Liver (tissue), 8 donors: ENCODE measurements at regions not wholly inside any gene's neighbourhood (a gene's known extent, or its start where the extent isn't known, plus 50 kb on each side); places are given as distances from the start of the nearest gene placed in this dataset.
A peak's percentile ranks its signal among the peaks of the same experiment; 100 is the strongest.

Source experiments
- DNase-seq: peaks from one replicate; pipeline ENCODE4 v3.0.0-alpha.2; 2017; ENCODE audit warnings: low spot score
- H3K27ac ChIP-seq, 2 donors: one replicate each; pipeline ENCODE4 v1.7.0; 2013; ENCODE audit warnings: inconsistent platforms in 2 of 2, low read length in 2 of 2, control low read depth in 1 of 2, low read depth in 1 of 2, mild to moderate bottlenecking in 1 of 2
- H3K27me3 ChIP-seq, 4 donors: one replicate each; pipeline versions ENCODE4 v1.6.1 to v1.7.0; 2013; ENCODE audit warnings: low read length in 3 of 4, inconsistent platforms in 1 of 4, mild to moderate bottlenecking in 1 of 4, moderate library complexity in 1 of 4; ENCODE audit not compliant: control insufficient read depth in 4 of 4, insufficient read depth in 4 of 4
- H3K36me3 ChIP-seq, 4 donors: one replicate each; pipeline versions ENCODE4 v1.6.1 to v1.7.0; 2013; ENCODE audit warnings: low read length in 3 of 4, mild to moderate bottlenecking in 3 of 4, low read depth in 1 of 4, moderate library complexity in 1 of 4; ENCODE audit not compliant: control insufficient read depth in 4 of 4, insufficient read depth in 3 of 4
- H3K4me1 ChIP-seq, 4 donors: one replicate each; pipeline versions ENCODE4 v1.6.1 to v1.7.0; 2013; ENCODE audit warnings: low read length in 3 of 4, mild to moderate bottlenecking in 3 of 4, moderate library complexity in 1 of 4; ENCODE audit not compliant: control insufficient read depth in 4 of 4, insufficient read depth in 4 of 4
- H3K4me3 ChIP-seq, 3 donors: one replicate each; pipeline versions ENCODE4 v1.6.1 to v1.7.0; 2013; ENCODE audit warnings: low read length in 3 of 3, control low read depth in 1 of 3, low read depth in 1 of 3, mild to moderate bottlenecking in 1 of 3
- H3K9ac ChIP-seq, 2 donors: one replicate each; pipeline ENCODE4 v1.7.0; 2013; ENCODE audit warnings: low read length in 2 of 2, mild to moderate bottlenecking in 2 of 2, moderate library complexity in 2 of 2, control low read depth in 1 of 2, low read depth in 1 of 2
- H3K9me3 ChIP-seq, 4 donors: one replicate each; pipeline versions ENCODE4 v1.6.1 to v1.7.0; 2013; ENCODE audit warnings: low read length in 3 of 4; ENCODE audit not compliant: control insufficient read depth in 4 of 4
- FOXA1 ChIP-seq: IDR thresholded peaks from 2 replicates; pipeline ENCODE4 v1.6.1; 2016; ENCODE audit warnings: antibody characterized with exemption
- FOXA2 ChIP-seq: IDR thresholded peaks from 2 replicates; pipeline ENCODE4 v1.6.1; 2016; ENCODE audit warnings: antibody characterized with exemption
- HNF4A ChIP-seq, 2 donors: conservative IDR thresholded peaks; 2 replicates each; pipeline ENCODE4 v1.6.1; 2016; ENCODE audit warnings: antibody characterized with exemption in 2 of 2, mild to moderate bottlenecking in 2 of 2
- HNF4G ChIP-seq: IDR thresholded peaks from 2 replicates; pipeline ENCODE4 v1.6.1; 2016; ENCODE audit warnings: antibody characterized with exemption
- JUND ChIP-seq, 2 donors: IDR thresholded peaks; 2 replicates each; pipeline ENCODE4 v1.6.1; 2016; ENCODE audit warnings: antibody characterized with exemption in 2 of 2
- NR2F2 ChIP-seq: IDR thresholded peaks from 2 replicates; pipeline ENCODE4 v1.6.1; 2016; ENCODE audit warnings: antibody characterized with exemption
- RXRA ChIP-seq, 2 donors: IDR thresholded peaks; 2 replicates each; pipeline ENCODE4 v1.6.1; 2017 to 2018; ENCODE audit warnings: antibody characterized with exemption in 2 of 2, mild to moderate bottlenecking in 1 of 2
- TAF1 ChIP-seq: conservative IDR thresholded peaks from 2 replicates; pipeline ENCODE4 v1.6.1; 2016; ENCODE audit warnings: antibody characterized with exemption, mild to moderate bottlenecking
- YY1 ChIP-seq: IDR thresholded peaks from 2 replicates; pipeline ENCODE4 v1.6.1; 2016; ENCODE audit warnings: antibody characterized with exemption, mild to moderate bottlenecking
- WGBS: extraction: QIAGEN DNeasy Blood & Tissue Kit; methylation state at CpG from one replicate; pipeline ENCODE4 v1.1.7; 2013; 5-methylcytosine and 5-hydroxymethylcytosine counted together
- TF ChIP-seq, protein P1 (sequence below): IDR thresholded peaks from 2 replicates; pipeline ENCODE4 v1.6.1; 2016; ENCODE audit warnings: antibody characterized with exemption
- TF ChIP-seq, protein P2 (sequence below): IDR thresholded peaks from 2 replicates; pipeline ENCODE4 v1.6.1; 2016; ENCODE audit warnings: antibody characterized with exemption
- TF ChIP-seq, protein P3 (sequence below): IDR thresholded peaks from 2 replicates; pipeline ENCODE4 v1.6.1; 2016; ENCODE audit warnings: antibody characterized with exemption
- TF ChIP-seq, protein P4 (sequence below): IDR thresholded peaks from 2 replicates; pipeline ENCODE4 v1.6.1; 2016; ENCODE audit warnings: antibody characterized with exemption, mild to moderate bottlenecking
- TF ChIP-seq, protein P5 (sequence below): fragments of 150-350 bp; IDR thresholded peaks from 2 replicates; pipeline ENCODE4 v1.5.1; 2017; ENCODE audit warnings: improper control_type of control experiment, low read depth, low read length; ENCODE audit not compliant: missing input control
- donor health status: healthy.
- donor health status: healthy.
- donor health status: healthy.
- donor health status: healthy.
- donor health status: healthy.

DNA sequence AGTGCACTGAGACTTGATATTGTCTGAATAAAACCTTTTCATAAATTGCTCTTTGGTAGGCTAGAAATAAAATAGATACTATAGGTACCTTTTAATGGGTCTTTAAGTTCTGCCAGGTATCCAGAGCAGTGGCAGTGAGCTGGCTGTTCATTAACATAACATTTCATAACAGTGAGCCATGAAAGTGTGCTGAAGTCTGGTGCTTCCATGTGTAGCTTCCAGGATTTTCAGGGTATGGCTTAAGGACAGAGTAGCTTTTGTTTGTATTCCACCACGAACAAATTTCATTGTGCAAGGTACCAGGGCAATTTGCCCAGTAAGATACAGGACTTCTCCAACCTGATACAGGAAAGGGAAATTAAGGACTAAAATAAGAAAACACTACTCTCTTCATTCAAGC is 124.7 kb upstream of the NANOGP8 start (continued):
- TF ChIP-seq HNF4G (no peak), FOXA1 (peak; percentile 46), JUND (IDR thresholded peaks at IDR 0.05) (peak in 1 of 2 donors; percentile 87), FOXA2 (peak; percentile 62)
- TF ChIP-seq, protein P1, sequence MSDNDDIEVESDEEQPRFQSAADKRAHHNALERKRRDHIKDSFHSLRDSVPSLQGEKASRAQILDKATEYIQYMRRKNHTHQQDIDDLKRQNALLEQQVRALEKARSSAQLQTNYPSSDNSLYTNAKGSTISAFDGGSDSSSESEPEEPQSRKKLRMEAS, result peak; percentile 92
- TF ChIP-seq, protein P2, sequence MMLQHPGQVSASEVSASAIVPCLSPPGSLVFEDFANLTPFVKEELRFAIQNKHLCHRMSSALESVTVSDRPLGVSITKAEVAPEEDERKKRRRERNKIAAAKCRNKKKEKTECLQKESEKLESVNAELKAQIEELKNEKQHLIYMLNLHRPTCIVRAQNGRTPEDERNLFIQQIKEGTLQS, result peak; percentile 57

DNA sequence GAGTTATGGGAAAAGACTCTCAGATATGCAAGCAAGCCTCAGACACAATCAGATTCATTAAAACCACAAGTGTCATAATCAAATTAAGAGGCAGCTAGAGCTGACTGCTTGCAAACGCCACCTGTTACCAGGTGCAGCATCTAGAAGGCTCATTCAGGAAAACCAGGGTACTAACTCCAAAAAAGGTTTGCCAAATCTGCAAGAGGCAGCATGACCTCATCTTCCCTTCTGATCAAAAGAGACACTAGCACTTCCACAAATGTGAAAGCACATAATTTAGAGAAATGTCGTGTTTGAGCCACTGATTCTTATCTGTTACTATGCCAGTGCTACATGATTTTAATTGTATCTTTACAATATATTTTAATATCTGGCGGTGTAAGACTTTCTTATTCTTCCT is 123.3 kb upstream of the NANOGP8 start:
- DNase-seq, result no peak
- Histone ChIP-seq H3K9me3 (no peaks in the 10 kb centered on the region), H3K4me3 (no peak overlapping the region), H3K9ac (no peak overlapping the region), H3K36me3 (no peaks in the 10 kb centered on the region), H3K27ac (no peak overlapping the region), H3K27me3 (no peaks in the 10 kb centered on the region), H3K4me1 (peaks cover 0 to 29% (median 12%) of the 10 kb centered on the region in 4 donors)
- TF ChIP-seq, protein P3, sequence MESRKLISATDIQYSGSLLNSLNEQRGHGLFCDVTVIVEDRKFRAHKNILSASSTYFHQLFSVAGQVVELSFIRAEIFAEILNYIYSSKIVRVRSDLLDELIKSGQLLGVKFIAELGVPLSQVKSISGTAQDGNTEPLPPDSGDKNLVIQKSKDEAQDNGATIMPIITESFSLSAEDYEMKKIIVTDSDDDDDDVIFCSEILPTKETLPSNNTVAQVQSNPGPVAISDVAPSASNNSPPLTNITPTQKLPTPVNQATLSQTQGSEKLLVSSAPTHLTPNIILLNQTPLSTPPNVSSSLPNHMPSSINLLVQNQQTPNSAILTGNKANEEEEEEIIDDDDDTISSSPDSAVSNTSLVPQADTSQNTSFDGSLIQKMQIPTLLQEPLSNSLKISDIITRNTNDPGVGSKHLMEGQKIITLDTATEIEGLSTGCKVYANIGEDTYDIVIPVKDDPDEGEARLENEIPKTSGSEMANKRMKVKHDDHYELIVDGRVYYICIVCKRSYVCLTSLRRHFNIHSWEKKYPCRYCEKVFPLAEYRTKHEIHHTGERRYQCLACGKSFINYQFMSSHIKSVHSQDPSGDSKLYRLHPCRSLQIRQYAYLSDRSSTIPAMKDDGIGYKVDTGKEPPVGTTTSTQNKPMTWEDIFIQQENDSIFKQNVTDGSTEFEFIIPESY, result no peak
- TF ChIP-seq RXRA (IDR thresholded peaks at IDR 0.05) (peak in 1 of 2 donors; percentile 29), NR2F2 (no peak), YY1 (no peak), FOXA2 (no peak), TAF1 (no peak), JUND (IDR thresholded peaks at IDR 0.05) (peak; percentile 42 to 51), HNF4G (no peak), HNF4A (conservative IDR thresholded peaks at IDR 0.05) (peak in 1 of 2 donors; percentile 29)
- TF ChIP-seq, protein P4, sequence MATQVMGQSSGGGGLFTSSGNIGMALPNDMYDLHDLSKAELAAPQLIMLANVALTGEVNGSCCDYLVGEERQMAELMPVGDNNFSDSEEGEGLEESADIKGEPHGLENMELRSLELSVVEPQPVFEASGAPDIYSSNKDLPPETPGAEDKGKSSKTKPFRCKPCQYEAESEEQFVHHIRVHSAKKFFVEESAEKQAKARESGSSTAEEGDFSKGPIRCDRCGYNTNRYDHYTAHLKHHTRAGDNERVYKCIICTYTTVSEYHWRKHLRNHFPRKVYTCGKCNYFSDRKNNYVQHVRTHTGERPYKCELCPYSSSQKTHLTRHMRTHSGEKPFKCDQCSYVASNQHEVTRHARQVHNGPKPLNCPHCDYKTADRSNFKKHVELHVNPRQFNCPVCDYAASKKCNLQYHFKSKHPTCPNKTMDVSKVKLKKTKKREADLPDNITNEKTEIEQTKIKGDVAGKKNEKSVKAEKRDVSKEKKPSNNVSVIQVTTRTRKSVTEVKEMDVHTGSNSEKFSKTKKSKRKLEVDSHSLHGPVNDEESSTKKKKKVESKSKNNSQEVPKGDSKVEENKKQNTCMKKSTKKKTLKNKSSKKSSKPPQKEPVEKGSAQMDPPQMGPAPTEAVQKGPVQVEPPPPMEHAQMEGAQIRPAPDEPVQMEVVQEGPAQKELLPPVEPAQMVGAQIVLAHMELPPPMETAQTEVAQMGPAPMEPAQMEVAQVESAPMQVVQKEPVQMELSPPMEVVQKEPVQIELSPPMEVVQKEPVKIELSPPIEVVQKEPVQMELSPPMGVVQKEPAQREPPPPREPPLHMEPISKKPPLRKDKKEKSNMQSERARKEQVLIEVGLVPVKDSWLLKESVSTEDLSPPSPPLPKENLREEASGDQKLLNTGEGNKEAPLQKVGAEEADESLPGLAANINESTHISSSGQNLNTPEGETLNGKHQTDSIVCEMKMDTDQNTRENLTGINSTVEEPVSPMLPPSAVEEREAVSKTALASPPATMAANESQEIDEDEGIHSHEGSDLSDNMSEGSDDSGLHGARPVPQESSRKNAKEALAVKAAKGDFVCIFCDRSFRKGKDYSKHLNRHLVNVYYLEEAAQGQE, result no peak
- TF ChIP-seq, protein P1, result peak; percentile 10
- WGBS, result 50% methylated on average over 3 of the region's 3 CpGs

DNA sequence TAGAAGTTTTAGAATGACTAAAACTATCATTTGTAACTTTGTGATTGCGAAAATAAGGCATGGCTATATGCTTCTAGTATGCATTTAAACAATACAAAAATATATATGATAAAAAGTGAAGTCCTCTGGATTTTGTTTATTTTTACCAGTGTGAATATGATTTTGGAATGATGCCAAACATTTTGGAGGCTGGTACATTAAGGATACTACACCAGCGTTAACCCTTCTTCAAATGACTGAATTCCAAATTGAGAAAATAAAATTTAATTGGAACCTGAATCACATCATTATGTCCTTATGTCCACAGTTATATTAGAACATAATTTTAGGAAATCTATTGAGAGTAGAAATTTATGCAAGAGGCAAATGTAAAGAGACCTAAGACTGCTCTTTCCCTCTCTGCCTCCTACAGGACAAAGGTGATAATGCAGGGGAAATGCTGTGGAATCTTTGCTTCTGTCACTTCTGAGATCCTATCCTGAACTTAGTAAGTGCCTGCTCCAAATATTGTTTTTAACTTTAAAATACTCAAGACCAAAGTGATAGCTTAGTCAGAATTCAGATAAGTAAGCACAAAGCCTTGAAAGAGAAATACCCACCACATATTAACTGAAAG is 121.1 kb upstream of the NANOGP8 start:
- Histone ChIP-seq H3K27me3 (no peaks in the 10 kb centered on the region), H3K4me3 (no peak overlapping the region), H3K36me3 (no peaks in the 10 kb centered on the region), H3K27ac (no peak overlapping the region), H3K9ac (no peak overlapping the region), H3K4me1 (peaks cover 0 to 27% (median 11%) of the 10 kb centered on the region in 4 donors), H3K9me3 (no peaks in the 10 kb centered on the region)
- DNase-seq, result peak; percentile 45
- 94% methylated on average over 2 of the region's 2 CpGs for WGBS
- TF ChIP-seq, protein P5, sequence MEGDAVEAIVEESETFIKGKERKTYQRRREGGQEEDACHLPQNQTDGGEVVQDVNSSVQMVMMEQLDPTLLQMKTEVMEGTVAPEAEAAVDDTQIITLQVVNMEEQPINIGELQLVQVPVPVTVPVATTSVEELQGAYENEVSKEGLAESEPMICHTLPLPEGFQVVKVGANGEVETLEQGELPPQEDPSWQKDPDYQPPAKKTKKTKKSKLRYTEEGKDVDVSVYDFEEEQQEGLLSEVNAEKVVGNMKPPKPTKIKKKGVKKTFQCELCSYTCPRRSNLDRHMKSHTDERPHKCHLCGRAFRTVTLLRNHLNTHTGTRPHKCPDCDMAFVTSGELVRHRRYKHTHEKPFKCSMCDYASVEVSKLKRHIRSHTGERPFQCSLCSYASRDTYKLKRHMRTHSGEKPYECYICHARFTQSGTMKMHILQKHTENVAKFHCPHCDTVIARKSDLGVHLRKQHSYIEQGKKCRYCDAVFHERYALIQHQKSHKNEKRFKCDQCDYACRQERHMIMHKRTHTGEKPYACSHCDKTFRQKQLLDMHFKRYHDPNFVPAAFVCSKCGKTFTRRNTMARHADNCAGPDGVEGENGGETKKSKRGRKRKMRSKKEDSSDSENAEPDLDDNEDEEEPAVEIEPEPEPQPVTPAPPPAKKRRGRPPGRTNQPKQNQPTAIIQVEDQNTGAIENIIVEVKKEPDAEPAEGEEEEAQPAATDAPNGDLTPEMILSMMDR, result peak; percentile 16
- no peak for TF ChIP-seq TAF1
